Fibroblast of villous mesenchyme (primary cell): ENCODE measurements at regions not wholly inside any gene's neighbourhood (a gene's known extent, or its start where the extent isn't known, plus 50 kb on each side); places are given as distances from the start of the nearest gene placed in this dataset.

Experiments
- DNase-seq: peaks from one replicate; pipeline ENCODE4 v3.0.0-alpha.2; 2010; ENCODE audit warnings: low read depth
- H3K4me3 ChIP-seq: 2 replicates; pipeline ENCODE4 v1.5.1; 2011; ENCODE audit warnings: low read depth, mild to moderate bottlenecking, low read length
- TF ChIP-seq, protein P1 (sequence below): IDR thresholded peaks from 2 replicates; pipeline ENCODE4 v1.5.1; 2012; ENCODE audit warnings: low read depth, mild to moderate bottlenecking, low read length; ENCODE audit not compliant: insufficient read depth

DNA sequence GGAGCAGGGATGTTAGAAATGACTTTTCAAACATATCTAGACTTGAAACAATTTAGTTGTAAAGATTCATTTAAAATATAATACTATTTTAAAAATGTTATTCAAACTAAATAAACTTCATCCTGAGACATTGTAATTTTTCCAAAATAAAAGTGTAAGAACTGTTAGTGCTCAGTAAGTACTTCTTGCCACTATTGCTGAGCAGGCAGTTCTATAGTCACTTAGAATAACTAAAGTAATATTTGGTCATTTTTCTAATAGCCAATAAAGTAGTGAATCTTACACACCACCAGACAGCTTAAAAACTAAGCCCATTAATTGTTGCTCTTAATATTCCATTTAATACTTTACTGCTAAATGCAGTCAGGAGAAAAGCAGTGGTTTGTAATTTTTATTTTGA lies 1120.0 kb upstream of the CDH10 start:
- TF ChIP-seq, protein P1, sequence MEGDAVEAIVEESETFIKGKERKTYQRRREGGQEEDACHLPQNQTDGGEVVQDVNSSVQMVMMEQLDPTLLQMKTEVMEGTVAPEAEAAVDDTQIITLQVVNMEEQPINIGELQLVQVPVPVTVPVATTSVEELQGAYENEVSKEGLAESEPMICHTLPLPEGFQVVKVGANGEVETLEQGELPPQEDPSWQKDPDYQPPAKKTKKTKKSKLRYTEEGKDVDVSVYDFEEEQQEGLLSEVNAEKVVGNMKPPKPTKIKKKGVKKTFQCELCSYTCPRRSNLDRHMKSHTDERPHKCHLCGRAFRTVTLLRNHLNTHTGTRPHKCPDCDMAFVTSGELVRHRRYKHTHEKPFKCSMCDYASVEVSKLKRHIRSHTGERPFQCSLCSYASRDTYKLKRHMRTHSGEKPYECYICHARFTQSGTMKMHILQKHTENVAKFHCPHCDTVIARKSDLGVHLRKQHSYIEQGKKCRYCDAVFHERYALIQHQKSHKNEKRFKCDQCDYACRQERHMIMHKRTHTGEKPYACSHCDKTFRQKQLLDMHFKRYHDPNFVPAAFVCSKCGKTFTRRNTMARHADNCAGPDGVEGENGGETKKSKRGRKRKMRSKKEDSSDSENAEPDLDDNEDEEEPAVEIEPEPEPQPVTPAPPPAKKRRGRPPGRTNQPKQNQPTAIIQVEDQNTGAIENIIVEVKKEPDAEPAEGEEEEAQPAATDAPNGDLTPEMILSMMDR, result no peak
- DNase-seq, result no peak
- H3K4me3 ChIP-seq, result no peak overlapping the region

DNA sequence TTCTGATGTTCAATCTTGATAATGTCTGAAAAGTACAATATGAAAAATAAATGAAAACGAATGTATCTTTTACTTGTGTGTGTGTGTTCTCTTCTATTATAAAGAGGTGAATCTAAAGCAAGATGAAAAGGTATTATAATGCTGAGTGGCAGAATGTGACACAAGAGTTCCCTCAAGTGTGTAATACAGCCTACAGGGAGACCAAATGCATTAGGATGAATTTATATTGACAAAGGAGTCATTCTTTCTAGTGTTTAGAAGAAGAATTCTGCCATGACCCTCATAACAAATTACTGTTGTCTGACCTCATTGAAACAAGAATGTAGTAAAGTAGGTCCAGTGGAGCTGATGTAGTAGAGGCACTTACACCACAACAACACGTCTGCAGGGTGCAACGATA lies 1119.0 kb upstream of the CDH10 start:
- DNase-seq, result no peak
- no peak overlapping the region for H3K4me3 ChIP-seq
- TF ChIP-seq, protein P1, result no peak

DNA sequence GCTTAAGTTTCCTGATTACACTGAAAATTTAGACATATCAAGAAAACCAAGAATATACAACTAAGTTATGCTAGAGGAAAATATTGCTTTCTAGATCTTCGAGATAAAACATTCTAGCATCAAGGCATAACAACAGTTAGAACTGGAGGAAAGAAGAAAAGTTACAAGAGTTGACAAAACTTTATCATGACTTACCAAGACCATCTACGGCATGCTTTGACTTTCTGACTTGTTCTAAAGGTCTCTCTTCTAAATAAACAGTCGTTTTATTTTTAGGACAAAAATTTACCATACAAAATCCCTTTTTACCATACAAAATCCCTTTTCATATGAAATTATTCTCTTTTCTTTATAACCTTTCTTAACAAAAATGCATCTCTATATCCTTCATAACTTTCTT lies 1110.1 kb upstream of the CDH10 start:
- TF ChIP-seq, protein P1, result no peak
- DNase-seq, result no peak

DNA sequence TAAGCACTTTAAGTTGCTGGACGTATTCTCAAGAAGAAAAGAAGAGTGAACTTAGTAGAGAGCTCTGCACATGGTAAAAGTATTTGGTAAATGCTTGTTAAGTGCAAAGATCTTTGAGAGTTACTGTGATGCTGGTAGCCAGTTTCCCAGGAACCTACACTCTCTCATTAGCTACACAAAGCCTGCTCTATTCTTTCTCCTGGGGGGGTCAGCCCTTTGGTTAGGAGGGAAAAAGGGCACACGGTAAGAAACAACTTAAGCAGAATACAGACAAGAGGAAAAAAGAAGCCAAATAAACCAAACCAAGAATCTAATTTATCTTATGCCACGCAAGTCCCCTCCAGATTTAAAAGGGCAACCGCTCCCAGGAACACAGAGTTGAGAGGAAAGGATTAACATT lies 1100.1 kb upstream of the CDH10 start:
- TF ChIP-seq, protein P1, result no peak
- DNase-seq, result no peak
- H3K4me3 ChIP-seq, result no peak overlapping the region

More for the DNA sequence above, 1110.1 kb upstream of the CDH10 start:
- no peak overlapping the region for H3K4me3 ChIP-seq

DNA sequence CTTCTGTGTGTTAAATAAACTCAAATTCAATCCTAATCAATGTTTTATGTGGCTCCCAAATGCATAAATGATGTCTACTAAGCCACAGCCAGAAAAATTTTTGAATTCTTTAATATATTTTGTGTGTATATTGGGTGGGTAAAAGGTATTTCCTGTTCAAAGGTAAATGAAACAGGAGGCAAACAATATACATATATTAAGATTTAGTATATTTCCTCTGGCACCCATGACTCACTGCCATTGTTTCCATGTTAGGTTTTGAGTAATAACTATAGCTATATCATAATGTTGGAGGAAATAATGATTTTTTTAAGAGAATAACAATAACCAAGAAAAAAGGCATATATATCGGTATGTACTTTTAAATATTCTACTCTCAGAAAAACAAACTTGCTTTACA lies 1071.9 kb upstream of the CDH10 start:
- TF ChIP-seq, protein P1, result no peak
- no peak overlapping the region for H3K4me3 ChIP-seq
- DNase-seq, result no peak

DNA sequence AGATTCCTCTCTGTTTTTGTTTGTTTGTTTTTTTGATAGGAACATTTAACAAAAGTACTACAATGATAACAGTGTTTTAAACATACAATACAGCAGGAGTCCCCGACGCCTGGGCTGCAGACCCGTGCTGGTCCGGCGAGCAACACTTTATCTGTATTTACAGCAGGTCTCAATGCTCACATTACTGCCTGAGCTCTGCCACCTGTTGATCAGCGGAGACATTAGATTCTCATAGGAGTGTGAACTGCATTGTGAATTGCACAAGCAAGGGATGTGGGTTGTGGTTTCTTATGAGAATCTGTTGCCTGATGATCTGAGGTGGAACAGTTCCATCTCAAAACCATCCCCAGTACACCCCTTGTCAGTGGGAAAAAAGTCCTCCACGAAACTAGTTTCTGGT lies 1068.5 kb upstream of the CDH10 start:
- no peak for DNase-seq
- TF ChIP-seq, protein P1, result no peak
- H3K4me3 ChIP-seq, result no peak overlapping the region

DNA sequence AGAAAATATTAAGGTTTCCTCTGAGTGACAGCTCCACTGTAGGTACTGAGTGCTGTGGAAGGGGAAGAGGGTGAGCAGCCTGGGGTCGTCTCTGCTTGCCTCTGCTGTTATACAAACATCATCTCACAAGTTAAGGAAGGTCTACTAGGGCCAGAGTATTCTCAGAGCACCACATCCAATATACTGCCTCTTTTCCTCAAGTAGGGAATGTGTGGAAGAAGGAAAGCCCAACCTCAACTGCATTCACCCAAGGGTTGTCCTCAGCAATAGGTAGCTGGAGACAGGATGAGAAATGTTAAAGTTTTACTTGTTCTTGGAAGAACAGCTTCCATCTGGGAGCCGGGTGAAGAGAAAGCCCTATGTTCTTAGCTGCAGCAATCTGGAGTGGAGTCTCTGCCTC lies 1062.3 kb upstream of the CDH10 start:
- DNase-seq, result no peak
- TF ChIP-seq, protein P1, result no peak

More for the DNA sequence above, 1062.3 kb upstream of the CDH10 start:
- no peak overlapping the region for H3K4me3 ChIP-seq
